Pancreas (tissue), 10 donors: ENCODE measurements at regions not wholly inside any gene's neighbourhood (a gene's known extent, or its start where the extent isn't known, plus 50 kb on each side); places are given as distances from the start of the nearest gene placed in this dataset.

Source experiments
- ATAC-seq, 4 donors: fragments of 200-7000 bp; cut with Tn5 transposase; one replicate each; pipeline versions ENCODE4 v1.8.0 to v1.9.1; 2020; ENCODE audit warnings: mild to moderate bottlenecking in 4 of 4, moderate library complexity in 4 of 4
- DNase-seq, 6 donors: peaks; one replicate each; pipeline ENCODE4 v3.0.0-alpha.2; 2020
- FAIRE-seq: peaks from 2 replicates; lab custom pipeline; 2012; peaks lifted over from hg19 to GRCh38; lab: Jason Lieb, UNC
- H3K27ac ChIP-seq, 4 donors: fragments of 200-600 bp; sonication (generic); 1 replicate in 3 of 4; 2 replicates in 1 of 4; pipeline versions ENCODE4 v1.5.0 to v1.8.0; 2020
- H3K27me3 ChIP-seq, 4 donors: fragments of 200-600 bp; one replicate each; pipeline ENCODE4 v1.8.0; 2021
- H3K36me3 ChIP-seq, 3 donors: fragments of 200-600 bp; sonication (generic) in 1 of 3; one replicate each; pipeline versions ENCODE4 v1.5.0 to v1.8.0; 2020 to 2021
- H3K4me1 ChIP-seq, 3 donors: fragments of 200-600 bp; one replicate each; pipeline ENCODE4 v1.8.0; 2021
- H3K4me3 ChIP-seq, 4 donors: fragments of 200-600 bp; sonication (generic) in 2 of 4; one replicate each; pipeline versions ENCODE4 v1.5.0 to v1.8.0; 2020 to 2021
- H3K9me3 ChIP-seq, 4 donors: fragments of 200-600 bp; one replicate each; pipeline ENCODE4 v1.8.0; 2021
- WGBS, 2 donors: extraction: QIAGEN DNeasy Blood & Tissue Kit; methylation state at CpG; one replicate each; pipeline ENCODE4 v1.1.7; 2013; 5-methylcytosine and 5-hydroxymethylcytosine counted together
- intact Hi-C, 3 donors: fragments of 100-400 bp; cut with DNase I; formaldehyde crosslinking; loops; one replicate each; pipeline versions ENCODE4 v1.11.1 to v1.14.2; 2022
- TF ChIP-seq, protein P1 (sequence below), 4 donors: fragments of 200-600 bp; sonication (generic) in 3 of 4; IDR thresholded peaks; one replicate each; pipeline versions ENCODE4 v1.5.0 to v1.8.0; 2021; ENCODE audit warnings: antibody characterized with exemption in 4 of 4
- donor health status: healthy with polysubstance abuse.
- donor health status: DM: no; HTN: no; CAD: no; lungs with moderate emphysema.
- donor health status: DM: no; HTN: no; CAD: no.
- donor health status: control.
- donor health status: control.
- donor health status: Bipolar disorder and iron deficiency.
- donor health status: DM: yes; HTN: yes; CAD: no.
- donor health status: DM: no; HTN: no; CAD: no.
- donor health status: DM: no; HTN: no; CAD: no.
- donor health status: DM: yes; HTN: yes; CAD: no.

GRCh38 chr4:163816494-163816893, 322.0 kb downstream of the TMA16 start:
- no peaks in the 10 kb centered on the region for H3K9me3 ChIP-seq
- no peaks in the 10 kb centered on the region for H3K36me3 ChIP-seq
- FAIRE-seq = no peak
- TF ChIP-seq, protein P1, sequence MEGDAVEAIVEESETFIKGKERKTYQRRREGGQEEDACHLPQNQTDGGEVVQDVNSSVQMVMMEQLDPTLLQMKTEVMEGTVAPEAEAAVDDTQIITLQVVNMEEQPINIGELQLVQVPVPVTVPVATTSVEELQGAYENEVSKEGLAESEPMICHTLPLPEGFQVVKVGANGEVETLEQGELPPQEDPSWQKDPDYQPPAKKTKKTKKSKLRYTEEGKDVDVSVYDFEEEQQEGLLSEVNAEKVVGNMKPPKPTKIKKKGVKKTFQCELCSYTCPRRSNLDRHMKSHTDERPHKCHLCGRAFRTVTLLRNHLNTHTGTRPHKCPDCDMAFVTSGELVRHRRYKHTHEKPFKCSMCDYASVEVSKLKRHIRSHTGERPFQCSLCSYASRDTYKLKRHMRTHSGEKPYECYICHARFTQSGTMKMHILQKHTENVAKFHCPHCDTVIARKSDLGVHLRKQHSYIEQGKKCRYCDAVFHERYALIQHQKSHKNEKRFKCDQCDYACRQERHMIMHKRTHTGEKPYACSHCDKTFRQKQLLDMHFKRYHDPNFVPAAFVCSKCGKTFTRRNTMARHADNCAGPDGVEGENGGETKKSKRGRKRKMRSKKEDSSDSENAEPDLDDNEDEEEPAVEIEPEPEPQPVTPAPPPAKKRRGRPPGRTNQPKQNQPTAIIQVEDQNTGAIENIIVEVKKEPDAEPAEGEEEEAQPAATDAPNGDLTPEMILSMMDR (IDR thresholded peaks at IDR 0.05) = no peak
- DNase-seq = no peak
- H3K27me3 ChIP-seq = no peaks in the 10 kb centered on the region
- WGBS, 2 donors = 48 to 63% methylated on average over 1 of the region's 1 CpG
- no peak overlapping the region for H3K4me3 ChIP-seq
- no peak for ATAC-seq
- intact Hi-C loops = no loop called here
- no peak overlapping the region for H3K27ac ChIP-seq
- H3K4me1 ChIP-seq = no peaks in the 10 kb centered on the region

DNA sequence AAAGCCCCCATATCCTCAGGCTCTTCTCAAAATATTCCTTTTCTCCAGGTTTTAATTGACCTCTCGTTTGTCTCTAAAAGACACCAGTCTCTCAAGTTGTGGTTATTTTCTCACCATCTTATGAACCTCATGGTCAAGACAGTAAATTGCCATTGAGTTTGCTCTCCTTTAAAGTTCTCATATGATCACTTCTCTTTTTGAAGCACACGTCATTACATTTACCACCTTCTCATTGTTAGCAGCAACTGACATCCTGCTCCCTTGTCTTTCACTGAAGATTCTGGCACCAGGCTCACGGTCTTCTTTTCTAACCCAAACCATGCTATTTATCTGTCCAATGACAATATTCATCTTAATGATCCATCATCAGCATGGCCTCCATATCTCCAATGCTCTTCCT, 324.2 kb downstream of the TMA16 start:
- ATAC-seq (no peak), FAIRE-seq (no peak), DNase-seq (no peak)
- Histone ChIP-seq H3K27me3 (no peaks in the 10 kb centered on the region), H3K36me3 (no peaks in the 10 kb centered on the region), H3K9me3 (no peaks in the 10 kb centered on the region), H3K27ac (no peak overlapping the region), H3K4me3 (no peak overlapping the region), H3K4me1 (no peaks in the 10 kb centered on the region)
- TF ChIP-seq, protein P1 (IDR thresholded peaks at IDR 0.05) = no peak
- intact Hi-C loops = no loop called here
- 52 to 61% methylated on average over 3 of the region's 3 CpGs for WGBS, 2 donors

DNA sequence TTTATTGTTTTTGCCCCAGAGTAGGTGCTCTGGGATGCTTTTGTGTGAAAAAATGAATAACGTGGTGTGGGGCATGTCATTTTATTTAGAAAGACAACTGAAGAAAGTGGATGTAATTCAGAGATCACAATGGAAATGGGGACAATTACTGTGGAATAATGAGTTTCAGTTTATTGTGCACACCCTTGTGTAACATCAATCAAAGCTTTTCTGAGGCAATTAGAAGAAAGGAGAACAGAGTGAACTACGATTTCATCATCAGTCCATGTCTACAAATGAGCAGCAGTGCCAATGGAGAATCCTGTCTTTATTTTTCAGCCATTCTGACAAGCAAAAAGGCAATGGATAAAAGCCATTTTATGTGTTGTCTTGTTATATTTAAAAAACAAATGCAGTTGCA, 339.2 kb downstream of the TMA16 start:
- no peak for ATAC-seq
- 39 to 68% methylated on average over 2 of the region's 2 CpGs for WGBS, 2 donors
- Histone ChIP-seq H3K4me3 (no peak overlapping the region), H3K27ac (no peak overlapping the region), H3K36me3 (no peaks in the 10 kb centered on the region), H3K4me1 (no peaks in the 10 kb centered on the region), H3K9me3 (no peaks in the 10 kb centered on the region), H3K27me3 (no peaks in the 10 kb centered on the region)
- TF ChIP-seq, protein P1 (IDR thresholded peaks at IDR 0.05) = no peak
- DNase-seq = no peak
- FAIRE-seq = no peak
- intact Hi-C loops = no loop called here

- DNase-seq (no peak), FAIRE-seq (no peak), ATAC-seq (no peak)
- Histone ChIP-seq H3K27ac (no peak overlapping the region), H3K4me1 (no peaks in the 10 kb centered on the region), H3K9me3 (no peaks in the 10 kb centered on the region), H3K4me3 (no peak overlapping the region), H3K27me3 (no peaks in the 10 kb centered on the region), H3K36me3 (no peaks in the 10 kb centered on the region)
- 74 to 75% methylated on average over 3 of the region's 3 CpGs for WGBS, 2 donors
- intact Hi-C loops = no loop called here
- TF ChIP-seq, protein P1 (IDR thresholded peaks at IDR 0.05) = no peak
These were observed 351.5 kb downstream of the TMA16 start for GRCh38 chr4:163846008-163846407.

- Histone ChIP-seq H3K9me3 (no peaks in the 10 kb centered on the region), H3K27me3 (no peaks in the 10 kb centered on the region), H3K27ac (no peak overlapping the region), H3K4me1 (no peaks in the 10 kb centered on the region), H3K36me3 (no peaks in the 10 kb centered on the region), H3K4me3 (no peak overlapping the region)
- TF ChIP-seq, protein P1 (IDR thresholded peaks at IDR 0.05) = no peak
- no peak for DNase-seq
- 59 to 80% methylated on average over 3 of the region's 3 CpGs for WGBS, 2 donors
- intact Hi-C loops = no loop called here
- ATAC-seq = no peak
- no peak for FAIRE-seq
These were observed 357.8 kb downstream of the TMA16 start for GRCh38 chr4:163852246-163852645.
